ENCODE measurements at regions not wholly inside any gene's neighbourhood (a gene's known extent, or its start where the extent isn't known, plus 50 kb on each side); places are given as distances from the start of the nearest gene placed in this dataset.
"Not testable (repeated sequence)": the region's sequence is repeated elsewhere in the genome, so short reads cannot be mapped to it uniquely, and the experiment has no call there.

DNA sequence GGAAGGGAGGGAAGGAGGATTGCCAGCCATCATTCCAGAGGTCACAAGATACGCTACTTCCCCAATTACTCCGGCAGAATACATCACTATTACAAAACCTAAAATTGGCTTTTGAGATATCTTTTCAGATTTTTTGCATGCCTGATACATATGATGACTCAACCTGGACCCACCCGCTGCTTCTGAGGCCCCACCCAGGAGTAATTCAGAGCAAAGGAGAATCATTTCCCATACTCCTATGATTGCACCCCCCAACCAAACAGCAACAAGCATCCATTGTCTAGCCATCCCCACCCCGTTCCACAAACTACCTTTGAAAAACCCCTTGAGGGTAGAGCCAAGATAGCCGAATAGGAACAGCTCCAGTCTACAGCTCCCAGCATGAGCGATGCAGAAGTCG, 163.5 kb upstream of the GJE1 start:
- no peak for DNase-seq

DNA sequence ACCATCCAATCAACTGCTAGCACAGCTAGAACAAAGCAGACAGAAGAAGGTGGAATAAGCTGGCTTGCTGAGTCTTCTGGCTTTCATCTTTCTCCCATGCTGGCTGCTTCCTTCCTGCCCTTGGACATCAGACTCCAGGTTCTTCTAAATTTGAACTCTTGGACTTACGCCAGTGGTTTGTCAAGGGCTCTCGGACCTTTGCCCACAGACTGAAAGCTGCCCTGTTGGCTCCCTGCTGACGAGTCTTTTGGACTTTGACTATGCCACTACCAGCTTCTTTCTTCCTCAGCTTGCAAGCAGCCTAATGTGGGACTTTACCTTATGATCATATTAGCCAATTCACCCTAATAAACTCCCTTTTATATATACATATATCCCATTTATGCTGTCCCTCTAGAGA, 164.1 kb upstream of the GJE1 start:
- no peak for DNase-seq

DNA sequence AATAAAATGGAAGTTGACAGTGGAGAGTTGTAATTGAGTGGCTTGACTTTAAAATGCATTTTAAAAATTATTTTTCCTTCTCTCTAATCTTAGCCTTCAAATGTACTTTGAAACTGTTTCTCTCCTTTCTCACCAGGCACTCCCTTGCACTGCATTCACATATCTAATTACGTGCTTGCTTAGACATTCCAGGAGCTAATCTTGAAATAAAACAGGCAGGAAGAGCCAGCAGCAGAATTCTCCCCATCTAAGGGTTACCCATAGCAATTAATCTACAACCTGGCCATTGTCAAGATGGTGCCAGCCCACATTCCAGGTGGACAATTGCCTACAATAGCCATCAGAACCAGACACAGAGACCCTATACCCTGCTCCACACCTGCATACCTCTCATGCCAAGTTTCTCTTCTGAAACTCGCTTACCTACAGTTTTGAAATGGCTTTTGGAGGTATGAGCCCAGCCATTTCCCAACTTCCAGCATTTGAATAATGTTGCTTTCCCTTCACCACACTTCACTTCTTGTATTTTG, 167.6 kb upstream of the GJE1 start:
- peak; percentile 69 for DNase-seq

DNA sequence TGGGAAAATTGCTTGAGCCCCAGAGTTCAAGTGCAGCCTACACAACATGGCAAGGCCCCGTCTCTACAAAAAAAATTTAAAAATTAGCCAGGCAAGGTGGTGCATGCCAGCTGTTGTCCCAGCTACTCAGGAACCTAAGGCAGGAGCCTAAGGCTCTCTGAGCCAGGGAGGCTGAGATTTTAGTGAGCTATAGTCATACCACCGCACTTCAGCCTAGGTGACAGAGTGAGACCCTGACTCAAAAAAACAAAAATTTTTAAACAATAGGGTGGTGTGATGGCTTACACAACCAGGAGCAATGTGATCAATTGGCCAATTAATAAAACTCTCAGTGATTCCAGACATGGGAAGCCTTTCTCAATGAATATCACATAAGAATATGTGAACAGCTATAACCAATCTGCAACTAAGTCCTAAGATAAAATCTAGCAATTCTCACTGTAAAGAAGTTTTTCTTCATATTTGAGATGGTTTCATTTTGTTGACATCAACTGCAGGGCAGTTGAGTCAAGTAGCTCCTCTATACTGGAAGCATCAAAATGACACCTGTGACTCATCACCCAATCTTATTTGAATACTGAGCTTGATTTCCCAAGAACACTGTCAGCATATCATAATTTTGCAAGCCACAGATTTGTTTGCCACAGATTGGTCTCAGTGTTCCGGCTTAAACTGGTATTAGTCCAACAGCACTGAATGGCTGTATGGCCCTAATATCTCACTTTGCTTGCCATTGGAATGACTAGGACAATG, 169.0 kb upstream of the GJE1 start:
- DNase-seq: no peak

DNA sequence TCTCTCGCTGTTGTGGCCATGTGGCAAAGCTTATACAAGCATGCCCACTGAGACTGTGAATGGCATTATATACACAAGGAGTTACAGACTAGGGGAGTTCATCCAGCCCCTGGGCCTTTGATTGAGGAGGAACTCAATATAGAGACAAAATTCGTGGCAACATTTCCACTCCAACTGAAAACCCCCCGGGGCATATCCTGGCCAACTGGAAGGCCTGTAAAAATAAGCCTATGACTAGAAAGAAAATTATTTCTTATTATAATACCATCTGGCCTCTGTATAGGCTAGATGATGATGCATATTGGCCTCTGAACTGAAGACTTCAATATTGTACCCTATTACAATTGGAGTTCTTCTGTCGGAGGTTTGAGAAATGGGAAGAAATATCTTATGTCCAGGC, 175.5 kb upstream of the GJE1 start:
- no peak for DNase-seq

DNA sequence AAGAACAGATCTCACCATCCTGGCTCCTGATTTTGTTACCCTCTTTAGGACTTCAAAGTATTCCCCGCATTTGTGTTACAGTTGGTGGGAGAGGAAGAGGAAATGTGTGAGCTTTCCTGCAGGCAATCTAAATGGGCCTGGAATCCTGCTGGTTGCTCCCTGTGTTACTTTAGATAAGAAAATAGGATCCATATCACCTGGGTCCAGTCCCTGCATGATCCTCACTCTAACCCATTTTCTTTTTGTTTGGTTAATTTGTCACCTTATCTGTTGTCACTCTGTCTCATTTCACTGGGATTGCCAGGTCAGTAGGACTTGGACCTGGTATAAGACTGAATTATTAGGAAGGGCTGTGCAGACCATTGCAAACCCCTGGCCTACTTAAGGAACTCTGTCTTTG, 175.9 kb upstream of the GJE1 start:
- DNase-seq: no peak

DNA sequence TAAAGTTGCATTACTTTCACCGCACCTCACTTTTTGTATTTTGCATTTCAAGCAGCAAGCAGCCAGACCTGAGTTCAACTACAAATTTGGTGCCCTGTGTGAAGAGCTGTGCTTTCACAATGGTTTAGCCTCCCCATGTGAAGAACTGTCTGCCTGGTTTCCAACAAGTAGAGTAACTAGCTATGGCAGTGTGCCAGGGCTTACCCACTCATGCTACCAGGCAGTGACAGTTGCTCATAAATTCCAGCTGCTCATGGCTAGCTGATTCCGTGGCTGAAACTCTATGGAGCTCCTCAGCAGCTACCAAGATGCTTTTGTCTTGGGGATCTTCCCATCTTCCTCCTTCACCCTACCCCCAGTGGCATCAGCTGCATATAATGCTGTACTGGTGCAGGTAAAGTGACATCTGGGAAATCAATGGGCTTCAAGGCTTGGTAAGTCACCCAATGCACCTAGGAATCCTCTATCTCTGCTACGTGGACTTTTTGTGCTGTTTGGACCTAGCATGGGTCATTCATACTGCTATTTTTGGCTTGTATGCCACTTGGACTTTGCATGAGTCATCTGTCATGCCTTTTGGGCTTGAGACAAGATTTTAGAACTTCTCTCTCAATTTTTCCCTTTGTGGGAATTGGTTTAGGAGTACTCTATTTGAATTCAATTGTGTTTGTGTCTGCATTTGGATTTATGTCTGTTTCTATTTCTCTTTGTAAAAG, 176.5 kb upstream of the GJE1 start:
- DNase-seq: no peak

DNA sequence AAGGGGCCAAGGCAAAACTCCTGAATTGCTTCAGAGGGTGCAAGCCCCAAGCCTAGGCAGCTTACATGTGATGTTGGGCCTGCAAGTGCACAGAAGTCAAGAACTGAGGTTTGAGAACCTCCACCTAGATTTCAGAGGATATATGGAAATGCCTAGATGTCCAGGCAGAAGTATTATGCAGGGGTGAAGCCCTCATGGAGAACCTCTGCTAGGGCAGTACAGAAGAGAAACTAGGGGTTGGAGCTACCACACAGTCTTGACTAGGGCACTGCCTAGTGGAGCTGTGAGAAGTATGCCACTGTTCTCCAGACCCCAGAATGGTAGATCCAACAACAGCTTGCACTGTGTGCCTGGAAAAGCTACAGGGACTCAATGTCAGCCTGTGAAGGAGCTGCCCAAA, 179.7 kb upstream of the GJE1 start:
- DNase-seq: no peak

DNA sequence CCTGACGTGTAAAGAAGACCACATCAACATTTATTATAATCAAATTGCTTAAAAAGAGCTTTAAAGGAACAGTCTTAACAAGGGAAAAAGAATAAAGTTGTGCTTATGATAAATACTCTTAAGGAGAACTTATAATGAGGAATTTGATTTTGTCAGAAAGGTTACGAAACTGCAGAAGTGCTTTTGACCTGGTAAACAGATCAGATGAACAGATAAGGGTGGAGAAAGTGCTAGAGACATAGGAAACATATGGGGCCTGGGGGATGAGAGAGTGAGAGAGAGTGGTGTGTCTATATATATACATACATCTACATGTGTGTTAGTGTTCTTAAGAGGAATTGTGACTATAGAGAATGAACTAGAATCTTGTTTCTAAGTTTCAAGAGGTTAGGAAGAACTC, 186.2 kb upstream of the GJE1 start:
- DNase-seq: no peak

DNA sequence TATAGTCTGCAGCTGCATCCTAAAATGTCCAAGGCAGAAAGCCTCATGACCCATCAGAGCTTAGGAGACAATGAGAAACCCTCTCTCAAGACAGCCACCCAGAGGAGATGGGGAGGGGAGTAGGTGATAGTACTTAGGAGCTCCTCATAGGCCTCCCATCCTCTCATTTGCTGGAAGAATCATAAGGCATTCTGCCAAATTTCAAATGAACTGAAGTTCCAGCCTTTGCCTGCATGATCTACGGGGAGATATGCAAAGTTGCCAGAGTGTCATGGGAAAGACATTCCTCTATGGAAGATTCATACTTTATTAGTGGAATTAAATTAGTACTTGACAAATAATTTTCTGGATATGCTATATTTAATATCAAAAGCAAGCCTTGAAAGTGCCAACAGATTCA, 194.1 kb upstream of the GJE1 start:
- no peak for DNase-seq

DNA sequence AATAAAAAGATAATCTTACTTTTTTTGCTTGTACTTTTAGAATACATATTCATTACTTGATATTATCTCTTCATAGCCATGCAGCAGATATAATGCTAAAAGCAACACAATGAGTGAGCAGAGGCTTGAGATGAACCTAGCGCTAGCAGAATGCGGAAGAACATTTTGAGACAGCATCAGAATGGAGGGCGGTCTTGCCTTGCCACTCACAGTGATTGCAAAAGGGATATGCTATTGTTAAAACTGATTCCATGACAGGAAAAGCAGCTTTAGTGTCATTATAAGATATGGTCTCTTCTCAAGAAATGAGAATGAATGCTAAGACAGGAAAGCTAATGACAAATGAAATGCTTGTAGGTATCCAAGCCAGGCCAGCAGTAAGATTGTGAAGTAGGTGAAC, 200.0 kb upstream of the GJE1 start:
- no peak for DNase-seq

DNA sequence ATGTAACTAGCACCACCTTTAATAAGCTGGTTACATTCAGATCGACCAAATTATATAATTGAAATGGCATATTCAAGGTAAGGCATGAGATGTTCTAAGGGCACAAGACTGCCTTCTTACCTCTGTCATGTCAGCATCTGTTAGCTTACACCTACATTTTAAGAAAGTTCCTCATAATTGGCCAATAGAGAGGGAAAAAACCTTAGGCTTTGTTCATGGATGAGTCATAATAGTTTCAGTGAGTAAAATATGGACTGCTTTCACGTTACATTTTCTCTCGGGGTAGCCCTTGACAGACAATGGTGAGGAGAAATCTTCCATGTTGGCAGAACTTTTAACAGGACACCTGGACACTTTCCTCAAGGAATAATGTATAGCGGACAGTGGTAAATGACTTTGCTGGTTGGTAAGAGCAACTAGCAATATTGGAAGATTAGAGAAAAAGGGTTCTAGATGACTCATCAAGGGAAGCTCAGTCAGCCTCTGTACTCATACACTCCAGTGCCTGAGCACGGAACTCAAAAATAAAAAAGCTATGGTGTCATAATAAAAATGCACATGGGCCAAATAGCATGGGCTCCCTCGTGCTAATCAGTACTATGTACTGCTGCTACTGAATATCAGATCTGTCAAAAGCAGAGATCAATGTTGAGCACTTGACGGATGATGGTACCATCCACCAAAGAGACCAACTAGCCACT, 206.4 kb upstream of the GJE1 start:
- not testable (repeated sequence) for DNase-seq

DNA sequence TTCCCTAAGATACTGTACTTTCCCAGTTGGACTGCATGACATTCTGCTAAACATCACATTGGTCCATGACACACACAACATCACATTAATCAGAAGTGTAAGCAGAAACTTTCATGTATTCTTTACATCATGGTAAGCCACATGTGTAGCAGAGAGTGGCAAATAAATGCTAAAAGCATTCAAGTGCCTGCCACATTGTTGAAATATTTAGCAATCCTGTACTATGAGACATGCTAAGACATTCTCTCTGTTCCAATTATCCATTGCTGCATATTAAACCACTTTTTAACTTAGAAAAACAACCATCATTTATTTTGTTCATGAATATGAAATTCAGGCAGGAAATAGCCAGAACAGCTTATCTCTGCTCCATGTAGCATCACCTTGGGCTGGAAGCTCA, 207.7 kb upstream of the GJE1 start:
- DNase-seq: no peak

DNA sequence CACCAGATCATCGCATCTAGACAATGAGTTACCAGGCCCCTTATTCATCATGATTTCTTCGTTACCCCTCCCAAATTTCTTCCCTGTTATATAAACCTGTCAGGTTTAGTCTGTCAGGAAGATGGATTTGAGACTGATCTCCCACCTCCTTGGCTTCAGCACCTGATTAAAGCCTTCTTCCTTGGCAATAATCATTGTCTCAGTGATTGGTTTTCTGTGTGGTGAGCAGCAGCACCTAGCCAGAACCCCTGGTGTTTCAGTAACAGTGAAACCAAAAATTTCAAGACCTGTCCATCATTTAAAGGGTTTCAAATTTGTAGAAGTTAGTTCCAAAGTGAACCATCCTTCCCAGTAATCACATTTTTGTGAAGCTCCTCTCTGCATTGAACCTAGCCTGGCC, 209.8 kb upstream of the GJE1 start:
- no peak for DNase-seq

DNA sequence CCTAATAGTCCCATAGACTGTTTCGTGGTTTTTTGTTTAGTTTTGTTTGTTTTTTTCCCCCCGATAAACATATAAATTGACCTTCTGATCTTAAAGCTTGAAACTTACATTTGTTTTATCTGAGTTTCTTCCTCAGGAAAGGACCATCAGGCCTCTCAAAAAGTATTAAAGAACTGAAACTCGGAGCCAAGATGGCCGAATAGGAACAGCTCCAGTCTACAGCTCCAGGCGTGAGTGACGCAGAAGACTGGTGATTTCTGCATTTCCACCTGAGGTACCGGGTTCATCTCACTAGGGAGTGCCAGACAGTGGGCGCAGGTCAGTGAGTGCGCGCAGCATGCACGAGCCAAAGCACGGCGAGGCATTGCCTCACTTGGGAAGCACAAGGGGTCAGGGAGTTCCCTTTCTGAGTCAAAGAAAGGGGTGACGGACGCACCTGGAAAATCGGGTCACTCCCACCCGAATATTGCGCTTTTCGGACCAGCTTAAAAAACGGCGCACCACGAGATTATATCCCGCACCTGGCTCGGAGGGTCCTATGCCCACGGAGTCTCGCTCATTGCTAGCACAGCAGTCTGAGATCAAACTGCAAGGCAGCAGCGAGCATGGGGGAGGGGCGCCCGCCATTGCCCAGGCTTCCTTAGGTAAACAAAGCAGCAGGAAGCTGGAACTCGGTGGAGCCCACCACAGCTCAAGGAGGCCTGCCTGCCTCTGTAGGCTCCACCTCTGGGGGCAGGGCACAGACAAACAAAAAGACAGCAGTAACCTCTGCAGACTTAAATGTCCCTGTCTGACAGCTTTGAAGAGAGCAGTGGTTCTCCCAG, 215.8 kb upstream of the GJE1 start:
- not testable (repeated sequence) for DNase-seq

DNA sequence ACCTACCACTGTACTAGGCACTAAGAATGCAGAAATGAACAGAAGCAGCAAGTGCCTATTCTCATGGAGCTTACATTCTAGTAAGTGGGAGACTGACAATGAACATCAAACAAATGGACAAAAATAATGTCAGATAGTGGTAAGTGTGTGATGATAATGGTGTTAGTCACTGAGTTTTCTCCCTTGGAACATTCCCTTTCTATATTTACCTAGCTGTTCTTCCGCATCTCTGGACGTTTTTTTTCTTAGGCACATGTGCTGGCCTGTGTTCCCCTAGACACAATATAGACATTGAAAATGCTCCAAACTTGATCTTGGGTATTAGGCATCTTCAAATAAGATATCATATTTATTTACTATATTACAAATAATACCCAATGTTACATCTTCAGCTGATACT, 218.1 kb upstream of the GJE1 start:
- DNase-seq: no peak

DNA sequence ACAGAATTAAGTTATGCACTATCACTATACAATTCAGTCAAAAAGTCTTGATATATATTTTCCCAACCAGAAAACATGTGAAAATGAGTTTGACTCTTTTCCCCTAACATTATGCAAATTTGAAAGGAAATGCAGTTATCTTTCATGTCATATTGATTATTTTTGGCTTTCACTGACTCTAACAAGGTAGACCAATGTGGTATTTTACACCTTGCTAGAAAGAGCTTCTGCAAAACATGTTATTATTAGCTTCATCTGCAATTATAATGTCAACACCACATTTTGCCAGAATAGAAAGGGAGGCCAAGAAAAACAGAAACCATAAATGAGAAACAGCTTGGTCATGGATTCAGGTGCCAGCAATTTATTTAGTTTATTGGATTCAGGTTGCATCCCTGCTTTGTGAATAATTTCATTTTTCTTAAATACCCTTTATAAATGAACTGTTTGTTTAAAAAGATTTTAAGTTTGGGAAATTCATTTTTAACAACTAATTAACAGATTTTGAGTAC, 226.1 kb upstream of the GJE1 start:
- DNase-seq: no peak

DNA sequence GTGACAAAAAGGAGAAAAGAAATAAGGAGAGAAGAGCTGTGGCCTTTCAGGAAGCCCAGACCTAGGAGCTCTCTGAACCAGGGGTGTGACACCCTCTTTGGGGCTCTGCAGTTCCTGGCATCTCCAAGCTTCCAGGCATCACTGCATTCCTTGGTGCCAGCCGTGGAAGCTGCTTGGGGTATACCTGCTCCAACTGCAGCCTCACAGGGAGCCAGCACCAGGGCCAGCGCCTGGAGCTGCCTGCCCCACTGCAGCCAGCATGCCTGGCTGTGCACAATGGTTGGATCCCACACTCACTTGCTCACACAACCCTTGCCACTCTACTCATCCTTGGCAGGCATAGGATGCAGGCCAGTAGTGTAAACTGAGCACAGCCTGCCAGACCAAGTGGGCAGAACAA, 242.1 kb upstream of the GJE1 start:
- no peak for DNase-seq

DNA sequence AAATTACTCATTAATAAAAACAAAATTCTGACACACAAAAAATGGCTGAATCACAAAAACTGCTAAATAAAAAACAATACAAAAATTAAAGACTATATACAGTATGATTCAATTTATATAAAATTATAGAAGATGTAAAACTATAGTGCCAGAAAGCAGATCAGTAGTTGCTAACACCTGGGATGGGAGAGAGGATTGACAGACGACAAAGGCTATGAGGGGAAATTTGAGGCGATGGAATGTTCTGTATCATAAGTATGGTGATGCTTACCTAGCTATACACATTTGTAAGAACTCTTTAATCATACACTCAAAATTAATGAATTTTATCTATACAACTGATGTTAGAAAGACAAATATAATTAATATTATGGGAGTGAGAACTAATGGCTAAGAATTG, 247.9 kb upstream of the GJE1 start:
- DNase-seq: no peak

DNA sequence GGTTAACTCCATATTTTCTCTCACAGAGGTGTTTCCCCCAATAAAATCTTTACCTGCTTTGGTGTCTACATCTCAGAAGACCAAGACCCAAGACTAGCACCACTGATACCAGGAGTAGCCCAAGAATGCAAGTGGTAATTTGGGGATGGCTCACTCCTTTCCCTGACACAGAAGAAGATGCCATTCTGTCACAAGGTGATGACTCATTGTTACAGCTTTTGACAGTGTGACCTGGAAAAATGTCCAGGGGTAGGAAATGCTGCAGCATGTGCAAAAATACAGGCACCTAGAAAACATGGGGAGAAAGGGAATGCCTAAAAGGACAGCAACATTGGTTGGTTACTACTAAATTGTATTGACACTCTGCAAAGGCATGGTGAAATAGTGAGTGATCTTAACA, 254.0 kb upstream of the GJE1 start:
- peak; percentile 57 for DNase-seq

DNA sequence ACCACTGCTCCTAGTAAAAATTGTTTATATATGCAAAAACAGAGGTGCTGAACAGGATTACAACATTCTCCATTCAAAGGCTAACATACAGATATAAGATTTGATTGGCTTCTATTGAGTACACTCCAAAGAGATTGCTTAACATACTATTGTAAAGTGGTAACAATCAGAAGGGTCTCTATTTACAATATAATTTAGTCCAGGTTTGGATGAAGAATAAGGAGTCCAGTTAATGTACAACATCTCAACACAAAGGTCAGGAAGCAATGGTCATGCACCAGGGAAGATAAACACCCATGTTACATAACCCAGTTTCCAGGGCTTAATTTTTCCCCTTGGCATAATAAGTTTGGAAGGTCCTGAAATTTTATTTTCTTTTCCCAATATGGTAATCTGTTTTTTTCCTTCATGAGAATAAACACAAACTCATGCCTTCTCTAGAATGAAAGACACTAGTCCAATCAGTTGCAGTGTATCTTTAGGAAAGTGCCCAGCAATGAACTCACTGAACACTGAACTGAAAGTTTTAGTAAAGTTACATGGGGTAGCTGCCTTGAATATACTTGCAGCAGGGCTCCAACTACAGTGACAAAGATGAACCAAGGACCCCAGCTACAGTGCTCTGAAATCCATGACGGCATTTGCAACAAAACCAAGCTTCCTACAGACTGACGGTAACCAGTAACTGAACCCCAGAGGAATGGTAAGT, 255.3 kb upstream of the GJE1 start:
- no peak for DNase-seq

DNA sequence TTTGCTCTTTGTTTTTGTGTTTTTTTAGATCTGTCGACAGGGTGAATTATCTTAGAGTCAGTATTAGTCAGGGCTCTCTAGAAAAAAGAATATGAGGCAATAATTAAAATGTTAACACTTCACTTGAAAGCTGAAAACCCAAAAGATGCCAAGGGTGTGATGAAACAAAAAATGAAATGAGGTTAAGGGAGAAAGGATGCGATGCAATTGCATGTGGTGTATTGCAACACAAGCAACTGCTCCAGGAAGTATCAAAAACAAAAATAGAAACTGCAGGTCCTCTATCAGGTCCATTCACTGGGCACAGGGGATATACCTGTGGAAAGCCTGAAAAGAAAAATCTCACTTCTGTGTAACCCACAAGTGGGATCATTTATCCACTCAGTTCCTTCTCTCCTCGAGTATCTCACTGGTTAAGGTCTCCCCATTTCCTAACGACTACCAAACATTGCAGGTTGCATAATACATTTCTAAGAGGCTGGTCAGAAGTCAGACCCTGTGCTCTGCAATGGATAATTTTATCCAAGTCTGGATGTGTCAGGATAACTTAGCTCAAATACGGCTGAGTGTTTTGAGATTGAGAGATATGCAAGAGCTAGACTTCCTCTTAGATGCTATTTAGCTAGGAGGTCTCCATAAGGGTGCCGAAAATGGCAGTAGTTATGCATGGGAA, 257.7 kb upstream of the GJE1 start:
- DNase-seq: no peak
